GM21576 (cell line): ENCODE measurements at regions not wholly inside any gene's neighbourhood (a gene's known extent, or its start where the extent isn't known, plus 50 kb on each side); places are given as distances from the start of the nearest gene placed in this dataset.
"Not testable (repeated sequence)": the region's sequence is repeated elsewhere in the genome, so short reads cannot be mapped to it uniquely, and the experiment has no call there.

ENCODE experiments used
- ATAC-seq: cut with Tn5 transposase; IDR thresholded peaks from one replicate; pipeline ENCODE4 v1.9.1; 2021; ENCODE audit warnings: mild to moderate bottlenecking, moderate library complexity; ENCODE audit not compliant: unreplicated experiment

GRCh38 chr2:58325296-58325895 lies 84.3 kb upstream of the FANCL start:
- ATAC-seq: not testable (repeated sequence)

GRCh38 chr2:58319481-58319880 lies 78.4 kb upstream of the FANCL start:
- no peak for ATAC-seq

- not testable (repeated sequence) for ATAC-seq
These were observed 77.8 kb upstream of the FANCL start for GRCh38 chr2:58318949-58319348.

GRCh38 chr2:58313926-58314325 lies 72.8 kb upstream of the FANCL start:
- no peak for ATAC-seq

GRCh38 chr2:58308435-58308834 lies 67.3 kb upstream of the FANCL start:
- ATAC-seq: no peak

- no peak for ATAC-seq
These were observed 63.7 kb upstream of the FANCL start for GRCh38 chr2:58304843-58305242.

- no peak for ATAC-seq
These were observed 58.0 kb upstream of the FANCL start for GRCh38 chr2:58299123-58299522.

GRCh38 chr2:58293056-58293455 lies 51.9 kb upstream of the FANCL start:
- no peak for ATAC-seq

- ATAC-seq: no peak
These were observed 50.8 kb upstream of the FANCL start for GRCh38 chr2:58291726-58292438.
